Testis (tissue), 2 donors: ENCODE measurements at regions not wholly inside any gene's neighbourhood (a gene's known extent, or its start where the extent isn't known, plus 50 kb on each side); places are given as distances from the start of the nearest gene placed in this dataset.

ENCODE experiments used
- CTCF ChIP-seq, 3 experiments: fragments of 450-650 bp in 2 of 3; fragments of 200-600 bp in 1 of 3; sonication (generic) in 1 of 3; IDR thresholded peaks; one replicate each; pipeline ENCODE4 v1.5.1; 2016 to 2019; ENCODE audit warnings: antibody characterized with exemption in 3 of 3, mild to moderate bottlenecking in 2 of 3, moderate library complexity in 1 of 3
- POLR2A ChIP-seq: fragments of 450-650 bp; IDR thresholded peaks from one replicate; pipeline ENCODE4 v1.6.1; 2017; ENCODE audit warnings: antibody characterized with exemption, mild to moderate bottlenecking, moderate library complexity

- TF ChIP-seq CTCF (IDR thresholded peaks at IDR 0.05) = no peak
- no peak for TF ChIP-seq POLR2A
Observed at GRCh38 chr5:136457390-136458013, 92.2 kb upstream of the TRPC7 start.
